H9 (cell line): ENCODE measurements at regions not wholly inside any gene's neighbourhood (a gene's known extent, or its start where the extent isn't known, plus 50 kb on each side); places are given as distances from the start of the nearest gene placed in this dataset.

ENCODE experiments used
- DNase-seq: peaks from one replicate; pipeline ENCODE4 v3.0.0-alpha.2; 2017
- H2AFZ ChIP-seq: one replicate; pipeline ENCODE4 v1.6.1; 2013; ENCODE audit warnings: mild to moderate bottlenecking, low read length, control low read depth, moderate library complexity
- H2AK5ac ChIP-seq: 2 replicates; pipeline ENCODE4 v1.6.1; 2013; ENCODE audit warnings: low read length, control low read depth, mixed read lengths; ENCODE audit not compliant: insufficient read length
- H2BK120ac ChIP-seq: one replicate; pipeline ENCODE4 v1.6.1; 2013; ENCODE audit warnings: low read depth, mild to moderate bottlenecking, low read length, control low read depth, inconsistent platforms; ENCODE audit not compliant: poor library complexity, severe bottlenecking
- H2BK12ac ChIP-seq: 2 replicates; pipeline ENCODE4 v1.6.1; 2013; ENCODE audit warnings: low read length, control low read depth, mixed read lengths, low read depth; ENCODE audit not compliant: insufficient read length
- H2BK15ac ChIP-seq: 2 replicates; pipeline ENCODE4 v1.6.1; 2013; ENCODE audit warnings: low read depth, low read length, control low read depth
- H2BK20ac ChIP-seq: one replicate; pipeline ENCODE4 v1.6.1; 2013; ENCODE audit warnings: low read depth, mild to moderate bottlenecking, low read length, control low read depth, inconsistent platforms; ENCODE audit not compliant: poor library complexity, severe bottlenecking
- H2BK5ac ChIP-seq: 2 replicates; pipeline ENCODE4 v1.6.1; 2013; ENCODE audit warnings: low read length, control low read depth, mixed read lengths; ENCODE audit not compliant: insufficient read length
- H3K14ac ChIP-seq: 2 replicates; pipeline ENCODE4 v1.6.1; 2013; ENCODE audit warnings: low read length, control low read depth; ENCODE audit not compliant: insufficient read depth
- H3K18ac ChIP-seq: 2 replicates; pipeline ENCODE4 v1.6.1; 2013; ENCODE audit warnings: low read depth, mild to moderate bottlenecking, mixed read lengths, low read length, control low read depth; ENCODE audit not compliant: insufficient read length
- H3K23ac ChIP-seq: 2 replicates; pipeline ENCODE4 v1.6.1; 2013; ENCODE audit warnings: low read length, control low read depth, mixed read lengths, low read depth; ENCODE audit not compliant: insufficient read length
- H3K23me2 ChIP-seq: 2 replicates; pipeline ENCODE4 v1.6.1; 2013; ENCODE audit warnings: low read depth, mild to moderate bottlenecking, mixed read lengths, low read length, control low read depth; ENCODE audit not compliant: insufficient read length, poor library complexity, severe bottlenecking
- H3K27ac ChIP-seq: 2 replicates; pipeline ENCODE4 v1.5.1; 2013; ENCODE audit warnings: low read length, control low read depth, mixed read lengths, low read depth; ENCODE audit not compliant: insufficient read length
- H3K27me3 ChIP-seq: 2 replicates; pipeline ENCODE4 v1.6.1; 2013; ENCODE audit warnings: low read length, control low read depth, inconsistent platforms; ENCODE audit not compliant: insufficient read depth
- H3K4ac ChIP-seq: 2 replicates; pipeline ENCODE4 v1.6.1; 2013; ENCODE audit warnings: low read depth, mild to moderate bottlenecking, control low read depth, inconsistent platforms, low read length, moderate library complexity
- H3K4me1 ChIP-seq: 2 replicates; pipeline ENCODE4 v1.6.1; 2013; ENCODE audit warnings: low read length, control low read depth, inconsistent platforms; ENCODE audit not compliant: insufficient read depth
- H3K4me2 ChIP-seq: 2 replicates; pipeline ENCODE4 v1.6.1; 2013; ENCODE audit warnings: low read length, control low read depth, mixed read lengths; ENCODE audit not compliant: insufficient read length, insufficient read depth
- H3K56ac ChIP-seq: 2 replicates; pipeline ENCODE4 v1.6.1; 2013; ENCODE audit warnings: low read depth, mild to moderate bottlenecking, mixed read lengths, low read length, control low read depth; ENCODE audit not compliant: insufficient read length
- H3K79me1 ChIP-seq: 2 replicates; pipeline ENCODE4 v1.6.1; 2013; ENCODE audit warnings: low read depth, mild to moderate bottlenecking, moderate library complexity, low read length, control low read depth, inconsistent platforms; ENCODE audit not compliant: insufficient read depth, poor library complexity, severe bottlenecking
- H3K79me2 ChIP-seq: 2 replicates; pipeline ENCODE4 v1.6.1; 2013; ENCODE audit warnings: low read length, control low read depth, inconsistent platforms; ENCODE audit not compliant: insufficient read depth
- H3K9ac ChIP-seq: 2 replicates; pipeline ENCODE4 v1.6.1; 2013; ENCODE audit warnings: low read length, control low read depth, mixed read lengths; ENCODE audit not compliant: insufficient read length; ENCODE audit errors: extremely low read depth
- H3K9me3 ChIP-seq: one replicate; pipeline ENCODE4 v1.6.1; 2013; ENCODE audit warnings: low read depth, low read length, inconsistent platforms; ENCODE audit not compliant: control insufficient read depth
- H3T11ph ChIP-seq: one replicate; pipeline ENCODE4 v1.6.1; 2013; ENCODE audit warnings: mild to moderate bottlenecking, low read length, control low read depth, inconsistent platforms
- H4K20me1 ChIP-seq: one replicate; pipeline ENCODE4 v1.6.1; 2013; ENCODE audit not compliant: control insufficient read depth, insufficient read length, insufficient read depth
- H4K5ac ChIP-seq: 2 replicates; pipeline ENCODE4 v1.6.1; 2013; ENCODE audit warnings: low read depth, mild to moderate bottlenecking, mixed read lengths, low read length, control low read depth; ENCODE audit not compliant: insufficient read length
- H4K8ac ChIP-seq: replicated peaks from 2 replicates; pipeline ENCODE4 v1.6.1; 2013; ENCODE audit warnings: low read length, control low read depth, mixed read lengths, low read depth; ENCODE audit not compliant: insufficient read length
- H4K91ac ChIP-seq: 2 replicates; pipeline ENCODE4 v1.6.1; 2013; ENCODE audit warnings: low read depth, mild to moderate bottlenecking, moderate library complexity, mixed read lengths, low read length, control low read depth; ENCODE audit not compliant: insufficient read length
- H3K27ac Mint-ChIP-seq, 3 experiments: 2 replicates in 2 of 3; 3 replicates in 1 of 3; pipeline ENCODE4 v1.8.0; 2020 to 2021; ENCODE audit warnings: mixed read lengths in 3 of 3, mild to moderate bottlenecking in 1 of 3, moderate library complexity in 1 of 3
- H3K27me3 Mint-ChIP-seq: 2 replicates; pipeline ENCODE4 v1.8.0; 2021; ENCODE audit warnings: low read depth, mild to moderate bottlenecking, moderate library complexity, mixed read lengths
- H3K36me3 Mint-ChIP-seq, 3 experiments: 2 replicates in 2 of 3; 3 replicates in 1 of 3; pipeline ENCODE4 v1.8.0; 2020 to 2021; ENCODE audit warnings: low read depth in 3 of 3, mixed read lengths in 3 of 3; ENCODE audit not compliant: insufficient read depth in 1 of 3
- H3K4me1 Mint-ChIP-seq, 2 experiments: 2 replicates each; pipeline ENCODE4 v1.8.0; 2020; ENCODE audit warnings: mixed read lengths in 2 of 2
- H3K4me3 Mint-ChIP-seq, 2 experiments: 2 replicates in 1 of 2; 3 replicates in 1 of 2; pipeline ENCODE4 v1.8.0; 2020 to 2021; ENCODE audit warnings: mild to moderate bottlenecking in 2 of 2, mixed read lengths in 2 of 2, moderate library complexity in 1 of 2
- H3K9me3 Mint-ChIP-seq, 2 experiments: 2 replicates in 1 of 2; 3 replicates in 1 of 2; pipeline ENCODE4 v1.8.0; 2020; ENCODE audit warnings: mild to moderate bottlenecking in 2 of 2, mixed read lengths in 2 of 2, moderate library complexity in 1 of 2
- WGBS: extraction: QIAGEN DNeasy Blood & Tissue Kit; methylation state at CpG from one replicate; pipeline ENCODE4 v1.1.7; 2013; ENCODE audit warnings: missing lambda C conversion rate, low lambda C conversion rate, mixed read lengths; ENCODE audit not compliant: insufficient read length; ENCODE audit errors: extremely low coverage; 5-methylcytosine and 5-hydroxymethylcytosine counted together
- TF ChIP-seq, protein P1 (sequence below): fragments of 200-600 bp; sonication (generic); conservative IDR thresholded peaks from 3 replicates; pipeline ENCODE4 v1.8.0; 2021; ENCODE audit warnings: antibody characterized with exemption, mild to moderate bottlenecking

DNA sequence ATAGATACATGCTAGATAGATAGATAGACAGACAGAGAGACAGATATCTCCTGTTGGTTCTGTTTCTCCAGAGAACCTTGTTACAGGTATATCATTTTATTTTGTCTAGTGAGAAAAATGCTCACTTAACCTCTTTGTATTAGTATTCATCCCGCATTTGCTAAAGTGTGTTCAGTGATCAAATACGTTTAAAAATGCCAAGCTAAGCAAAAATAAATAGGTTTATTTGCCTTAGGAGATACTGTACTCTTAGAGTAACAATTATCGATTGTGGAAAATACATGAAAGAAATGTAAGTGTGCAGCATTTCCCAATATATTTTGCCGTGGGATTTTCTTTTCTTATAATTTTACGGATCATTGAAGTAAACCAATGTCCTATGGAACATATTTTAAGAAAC is 262.9 kb upstream of the CXorf51A start:
- Histone ChIP-seq H3K14ac (no peak overlapping the region), H2BK5ac (no peak overlapping the region), H3T11ph (no peak overlapping the region), H2AFZ (no peak overlapping the region), H3K4me1 (no peaks in the 10 kb centered on the region), H3K9me3 (peaks cover 16% of the 10 kb centered on the region), H3K4ac (no peak overlapping the region), H3K79me2 (no peaks in the 10 kb centered on the region), H3K27me3 (no peaks in the 10 kb centered on the region), H4K20me1 (no peaks in the 10 kb centered on the region), H2BK12ac (no peak overlapping the region), H3K23me2 (no peaks in the 10 kb centered on the region), H3K23ac (no peak overlapping the region), H2BK15ac (no peak overlapping the region), H3K4me2 (no peak overlapping the region), H4K91ac (no peak overlapping the region), H3K56ac (no peak overlapping the region), H3K27ac (no peak overlapping the region), H4K5ac (no peak overlapping the region), H3K79me1 (no peaks in the 10 kb centered on the region), H3K18ac (no peak overlapping the region), H2BK20ac (no peak overlapping the region), H3K9ac (no peak overlapping the region), H2BK120ac (no peak overlapping the region), H2AK5ac (no peak overlapping the region), H4K8ac (no peak overlapping the region)
- Mint-ChIP-seq H3K4me1 (no peaks in the 10 kb centered on the region; a peak in 1 of 4 replicates), H3K36me3 (peaks cover 0 to 5% (median 2%) of the 10 kb centered on the region in 3 experiments; a peak in 1 of 7 replicates), H3K27me3 (peaks cover 1% of the 10 kb centered on the region; the same call in 1 of the 2 replicates), H3K9me3 (peaks cover 50 to 51% of the 10 kb centered on the region in 2 experiments), H3K27ac (no peak overlapping the region), H3K4me3 (no peak overlapping the region)
- WGBS, result no CpG with 5 or more reads among the region's 5 CpGs
- TF ChIP-seq, protein P1, sequence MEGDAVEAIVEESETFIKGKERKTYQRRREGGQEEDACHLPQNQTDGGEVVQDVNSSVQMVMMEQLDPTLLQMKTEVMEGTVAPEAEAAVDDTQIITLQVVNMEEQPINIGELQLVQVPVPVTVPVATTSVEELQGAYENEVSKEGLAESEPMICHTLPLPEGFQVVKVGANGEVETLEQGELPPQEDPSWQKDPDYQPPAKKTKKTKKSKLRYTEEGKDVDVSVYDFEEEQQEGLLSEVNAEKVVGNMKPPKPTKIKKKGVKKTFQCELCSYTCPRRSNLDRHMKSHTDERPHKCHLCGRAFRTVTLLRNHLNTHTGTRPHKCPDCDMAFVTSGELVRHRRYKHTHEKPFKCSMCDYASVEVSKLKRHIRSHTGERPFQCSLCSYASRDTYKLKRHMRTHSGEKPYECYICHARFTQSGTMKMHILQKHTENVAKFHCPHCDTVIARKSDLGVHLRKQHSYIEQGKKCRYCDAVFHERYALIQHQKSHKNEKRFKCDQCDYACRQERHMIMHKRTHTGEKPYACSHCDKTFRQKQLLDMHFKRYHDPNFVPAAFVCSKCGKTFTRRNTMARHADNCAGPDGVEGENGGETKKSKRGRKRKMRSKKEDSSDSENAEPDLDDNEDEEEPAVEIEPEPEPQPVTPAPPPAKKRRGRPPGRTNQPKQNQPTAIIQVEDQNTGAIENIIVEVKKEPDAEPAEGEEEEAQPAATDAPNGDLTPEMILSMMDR, result no peak
- DNase-seq, result no peak
